SH-SY5Y (cell line): ENCODE measurements at regions not wholly inside any gene's neighbourhood (a gene's known extent, or its start where the extent isn't known, plus 50 kb on each side); places are given as distances from the start of the nearest gene placed in this dataset.

Experiments
- GATA2 ChIP-seq: IDR thresholded peaks from 2 replicates; pipeline ENCODE4 v1.6.1; 2011; ENCODE audit warnings: mild to moderate bottlenecking, low read depth, low read length
- GATA3 ChIP-seq: IDR thresholded peaks from 2 replicates; pipeline ENCODE4 v1.6.1; 2011; ENCODE audit warnings: low read depth, mild to moderate bottlenecking, low read length, moderate library complexity

- TF ChIP-seq GATA3 (no peak), GATA2 (no peak)
These were observed 144.1 kb upstream of the RBBP8 start for GRCh38 chr18:22789052-22789451.

- TF ChIP-seq GATA3: no peak
- TF ChIP-seq GATA2: no peak
These were observed 143.5 kb upstream of the RBBP8 start for GRCh38 chr18:22789600-22789999.

GRCh38 chr18:22790545-22791309, 142.4 kb upstream of the RBBP8 start:
- TF ChIP-seq GATA2 (no peak), GATA3 (no peak)

GRCh38 chr18:22791310-22791610, 141.9 kb upstream of the RBBP8 start:
- TF ChIP-seq GATA3: no peak
- TF ChIP-seq GATA2: no peak

- TF ChIP-seq GATA3: no peak
- no peak for TF ChIP-seq GATA2
These were observed 137.0 kb upstream of the RBBP8 start for GRCh38 chr18:22796113-22796512.

- TF ChIP-seq GATA2 (no peak), GATA3 (no peak)
These were observed 132.6 kb upstream of the RBBP8 start for GRCh38 chr18:22800551-22800951.

- TF ChIP-seq GATA2 (no peak), GATA3 (no peak)
These were observed 119.3 kb upstream of the RBBP8 start for GRCh38 chr18:22813648-22814328.

- TF ChIP-seq GATA3 (no peak), GATA2 (no peak)
These were observed 118.8 kb upstream of the RBBP8 start for GRCh38 chr18:22814329-22814703.

GRCh38 chr18:22816266-22817176, 116.6 kb upstream of the RBBP8 start:
- TF ChIP-seq GATA2 (no peak), GATA3 (no peak)

- TF ChIP-seq GATA2 (no peak), GATA3 (no peak)
These were observed 115.3 kb upstream of the RBBP8 start for GRCh38 chr18:22817844-22818243.

GRCh38 chr18:22822024-22822423, 111.1 kb upstream of the RBBP8 start:
- TF ChIP-seq GATA2 (no peak), GATA3 (no peak)

GRCh38 chr18:22822841-22823508, 110.2 kb upstream of the RBBP8 start:
- TF ChIP-seq GATA3 (no peak), GATA2 (no peak)

- TF ChIP-seq GATA3 (no peak), GATA2 (no peak)
These were observed 106.4 kb upstream of the RBBP8 start for GRCh38 chr18:22826726-22827125.

- TF ChIP-seq GATA3 (no peak), GATA2 (no peak)
These were observed 105.9 kb upstream of the RBBP8 start for GRCh38 chr18:22827216-22827615.
